H1 (cell line): ENCODE measurements at regions not wholly inside any gene's neighbourhood (a gene's known extent, or its start where the extent isn't known, plus 50 kb on each side); places are given as distances from the start of the nearest gene placed in this dataset.

Experiments
- CTCF ChIA-PET: fragments of 300-600 bp; sonication (Branson Sonifier 250); formaldehyde crosslinking; loops from one replicate; lab custom pipeline; 2021; ENCODE audit not compliant: partially characterized antibody; lab: Charles Lee
- POLR2A ChIA-PET: fragments of 300-600 bp; sonication (Branson Sonifier 250); formaldehyde crosslinking; loops from one replicate; lab custom pipeline; 2021; ENCODE audit warnings: inconsistent platforms; ENCODE audit not compliant: partially characterized antibody; lab: Charles Lee
- DNase-seq, 2 experiments: peaks; one replicate each; pipeline versions ENCODE4 v3.0.0 to v3.0.0-alpha.2; 2010 to 2022; ENCODE audit warnings: low spot score in 2 of 2, low read depth in 1 of 2, mixed read lengths in 1 of 2
- FAIRE-seq: peaks from 2 replicates; lab custom pipeline; 2011; peaks lifted over from hg19 to GRCh38; lab: Jason Lieb, UNC
- H2AFZ ChIP-seq: 2 replicates; pipeline ENCODE4 v1.8.1; 2012; ENCODE audit warnings: low read length, inconsistent platforms
- H2AK5ac ChIP-seq: 2 replicates; pipeline ENCODE4 v1.6.1; 2013; ENCODE audit warnings: low read depth, low read length
- H2BK120ac ChIP-seq: replicated peaks from 2 replicates; pipeline ENCODE3; 2013; ENCODE audit warnings: low read depth, low read length, inconsistent platforms
- H2BK12ac ChIP-seq: 2 replicates; pipeline ENCODE4 v1.6.1; 2013; ENCODE audit warnings: low read depth, low read length
- H2BK15ac ChIP-seq: 2 replicates; pipeline ENCODE4 v1.6.1; 2013; ENCODE audit warnings: low read length
- H2BK20ac ChIP-seq: 2 replicates; pipeline ENCODE4 v1.6.1; 2013; ENCODE audit warnings: low read length
- H2BK5ac ChIP-seq: 2 replicates; pipeline ENCODE4 v1.6.1; 2013; ENCODE audit warnings: low read depth, low read length
- H3K14ac ChIP-seq: 2 replicates; pipeline ENCODE4 v1.6.1; 2013; ENCODE audit warnings: inconsistent platforms; ENCODE audit not compliant: insufficient read length
- H3K18ac ChIP-seq: 2 replicates; pipeline ENCODE4 v1.6.1; 2013; ENCODE audit warnings: low read length; ENCODE audit errors: extremely low read depth
- H3K23ac ChIP-seq: 2 replicates; pipeline ENCODE4 v1.6.1; 2013; ENCODE audit warnings: inconsistent platforms; ENCODE audit not compliant: insufficient read length
- H3K23me2 ChIP-seq: 2 replicates; pipeline ENCODE4 v1.6.1; 2013; ENCODE audit warnings: low read depth, low read length
- H3K27ac ChIP-seq: 2 replicates; pipeline ENCODE4 v1.6.1; 2011; ENCODE audit warnings: low read depth, low read length, inconsistent platforms
- H3K27me3 ChIP-seq, 4 experiments: replicated peaks in 1 of 4; 1 replicate in 1 of 4; 2 replicates in 3 of 4; pipeline versions ENCODE4 v1.6.1 to v1.8.1; 2011 to 2013; ENCODE audit warnings: low read length in 3 of 4, mild to moderate bottlenecking in 3 of 4, inconsistent platforms in 2 of 4, mixed read lengths in 2 of 4, moderate library complexity in 1 of 4; ENCODE audit not compliant: control insufficient read depth in 3 of 4, insufficient read depth in 3 of 4; ENCODE audit errors: extremely low read depth in 1 of 4
- H3K36me3 ChIP-seq, 4 experiments: 2 replicates each; pipeline versions ENCODE4 v1.6.1 to v1.8.1; 2011 to 2013; ENCODE audit warnings: mild to moderate bottlenecking in 4 of 4, low read length in 3 of 4, moderate library complexity in 2 of 4, control low read depth in 1 of 4, inconsistent platforms in 1 of 4; ENCODE audit not compliant: insufficient read depth in 4 of 4, control insufficient read depth in 2 of 4
- H3K4ac ChIP-seq: replicated peaks from 2 replicates; pipeline ENCODE3; 2013; ENCODE audit warnings: low read length, low read depth, mixed read lengths, inconsistent platforms; ENCODE audit not compliant: insufficient read length
- H3K4me1 ChIP-seq, 4 experiments: replicated peaks in 1 of 4; 1 replicate in 1 of 4; 2 replicates in 3 of 4; pipeline versions ENCODE4 v1.6.1 to v1.8.1; 2011 to 2013; ENCODE audit warnings: low read length in 3 of 4, inconsistent platforms in 2 of 4, mixed read lengths in 1 of 4; ENCODE audit not compliant: insufficient read depth in 4 of 4, control insufficient read depth in 3 of 4
- H3K4me2 ChIP-seq, 2 experiments: 2 replicates each; pipeline versions ENCODE4 v1.6.1 to v1.8.1; 2011 to 2013; ENCODE audit warnings: low read depth in 2 of 2, low read length in 2 of 2, control low read depth in 1 of 2, inconsistent platforms in 1 of 2, mild to moderate bottlenecking in 1 of 2; ENCODE audit not compliant: insufficient read depth in 1 of 2
- H3K4me3 ChIP-seq, 4 experiments: fragments of 200-600, 300-600 bp in 1 of 4; sonication (generic), shearing (Covaris generic), sonication (Bioruptor Twin) in 1 of 4; 2 replicates each; pipeline versions ENCODE4 v1.5.1 to v1.8.1; 2011 to 2016; ENCODE audit warnings: low read length in 4 of 4, low read depth in 3 of 4, control low read depth in 2 of 4, inconsistent platforms in 2 of 4, mild to moderate bottlenecking in 2 of 4, mixed read lengths in 1 of 4, moderate library complexity in 1 of 4; ENCODE audit not compliant: insufficient read depth in 2 of 4; ENCODE audit errors: extremely low read depth in 1 of 4
- H3K56ac ChIP-seq: replicated peaks from 2 replicates; pipeline ENCODE3; 2013; ENCODE audit warnings: low read depth, mild to moderate bottlenecking, mixed read lengths, low read length, inconsistent platforms; ENCODE audit not compliant: insufficient read length
- H3K79me1 ChIP-seq: 2 replicates; pipeline ENCODE4 v1.6.1; 2013; ENCODE audit warnings: low read depth, low read length, control low read depth
- H3K79me2 ChIP-seq, 2 experiments: 2 replicates each; pipeline versions ENCODE4 v1.6.1 to v1.8.1; 2012 to 2013; ENCODE audit warnings: low read length in 2 of 2, mild to moderate bottlenecking in 2 of 2, inconsistent platforms in 1 of 2; ENCODE audit not compliant: insufficient read depth in 2 of 2, control insufficient read depth in 1 of 2
- H3K9ac ChIP-seq, 4 experiments: replicated peaks in 1 of 4; 1 replicate in 1 of 4; 2 replicates in 3 of 4; pipeline versions ENCODE4 v1.6.1 to v1.8.1; 2011 to 2013; ENCODE audit warnings: low read depth in 3 of 4, low read length in 3 of 4, control low read depth in 2 of 4, mild to moderate bottlenecking in 2 of 4, moderate library complexity in 2 of 4, inconsistent platforms in 1 of 4; ENCODE audit errors: extremely low read depth in 1 of 4
- H3K9me3 ChIP-seq, 2 experiments: 2 replicates each; pipeline versions ENCODE4 v1.6.1 to v1.8.1; 2012 to 2013; ENCODE audit warnings: mild to moderate bottlenecking in 2 of 2, moderate library complexity in 2 of 2, control low read depth in 1 of 2, inconsistent platforms in 1 of 2, low read depth in 1 of 2, low read length in 1 of 2, mixed read lengths in 1 of 2; ENCODE audit not compliant: insufficient read depth in 2 of 2
- H4K20me1 ChIP-seq, 2 experiments: replicated peaks in 1 of 2; 2 replicates each; pipeline versions ENCODE3 to v1.8.1; 2011 to 2013; ENCODE audit warnings: inconsistent platforms in 2 of 2, low read length in 2 of 2, mild to moderate bottlenecking in 1 of 2; ENCODE audit not compliant: insufficient read depth in 2 of 2, control insufficient read depth in 1 of 2
- H4K5ac ChIP-seq: 2 replicates; pipeline ENCODE4 v1.6.1; 2013; ENCODE audit warnings: low read length, low read depth, mixed read lengths, inconsistent platforms; ENCODE audit not compliant: insufficient read length
- H4K8ac ChIP-seq: 2 replicates; pipeline ENCODE4 v1.8.0; 2013; ENCODE audit warnings: mild to moderate bottlenecking, moderate library complexity, low read length, inconsistent platforms; ENCODE audit not compliant: insufficient read depth; ENCODE audit errors: extremely low read depth
- H4K91ac ChIP-seq: replicated peaks from 2 replicates; pipeline ENCODE3; 2013; ENCODE audit warnings: low read length, mixed read lengths, inconsistent platforms; ENCODE audit not compliant: insufficient read length
- CBX5 ChIP-seq: fragments of 300-800, 300-1000 bp; sonication (generic); IDR thresholded peaks from 2 replicates; pipeline ENCODE4 v1.7.1; 2016; ENCODE audit warnings: antibody characterized with exemption, low read length, low read depth
- E2F6 ChIP-seq: IDR thresholded peaks from 2 replicates; pipeline ENCODE4 v1.6.1; 2012; ENCODE audit warnings: inconsistent platforms
- EP300 ChIP-seq, 2 experiments: IDR thresholded peaks; 1 replicate in 1 of 2; 2 replicates in 1 of 2; pipeline ENCODE4 v1.6.1; 2011 to 2012; ENCODE audit warnings: low read depth in 2 of 2, low read length in 2 of 2, mild to moderate bottlenecking in 2 of 2, borderline replicate concordance in 1 of 2, inconsistent platforms in 1 of 2, moderate library complexity in 1 of 2
- FOSL1 ChIP-seq: IDR thresholded peaks from 2 replicates; pipeline ENCODE4 v1.6.1; 2011; ENCODE audit warnings: mild to moderate bottlenecking, low read depth, low read length, moderate library complexity; ENCODE audit not compliant: insufficient read depth
- GTF2F1 ChIP-seq: IDR thresholded peaks from 2 replicates; pipeline ENCODE4 v1.6.1; 2012; ENCODE audit warnings: low read depth, low read length, improper control_type of control experiment, borderline replicate concordance
- KDM4A ChIP-seq: IDR thresholded peaks from one replicate; pipeline ENCODE4 v1.7.1; 2012; ENCODE audit warnings: low read depth, mild to moderate bottlenecking, moderate library complexity, low read length, inconsistent platforms; ENCODE audit not compliant: severe bottlenecking
- KDM5A ChIP-seq: fragments of 200-600 bp; IDR thresholded peaks from 2 replicates; pipeline ENCODE4 v1.7.1; 2012; ENCODE audit warnings: mild to moderate bottlenecking, low read length, inconsistent platforms, mixed read lengths
- MAFK ChIP-seq: IDR thresholded peaks from 2 replicates; pipeline ENCODE4 v1.6.1; 2012; ENCODE audit warnings: low read depth, mild to moderate bottlenecking, improper control_type of control experiment, low read length
- RXRA ChIP-seq: IDR thresholded peaks from 2 replicates; pipeline ENCODE4 v1.6.1; 2011; ENCODE audit warnings: low read depth, mild to moderate bottlenecking, low read length, moderate library complexity; ENCODE audit not compliant: insufficient read depth
- SUZ12 ChIP-seq: fragments of 200-600 bp; sonication (generic); IDR thresholded peaks from 2 replicates; pipeline ENCODE4 v1.6.1; 2012; ENCODE audit warnings: mild to moderate bottlenecking, inconsistent platforms, low read length, moderate library complexity, mixed read lengths
- ZNF274 ChIP-seq: IDR thresholded peaks from 2 replicates; pipeline ENCODE4 v1.7.0; 2012; ENCODE audit warnings: low read length, borderline replicate concordance; ENCODE audit errors: extremely low read depth
- WGBS, 2 experiments: shearing (Covaris generic) in 1 of 2; methylation state at CpG; one replicate each; pipeline versions ENCODE4 v1.1.6 to v1.1.7; 2013 to 2015; ENCODE audit warnings: low lambda C conversion rate in 2 of 2, mixed read lengths in 2 of 2, inconsistent platforms in 1 of 2, low coverage in 1 of 2, missing lambda C conversion rate in 1 of 2; ENCODE audit not compliant: insufficient replicate concordance in 2 of 2, insufficient coverage in 1 of 2, insufficient read length in 1 of 2; ENCODE audit errors: extremely low coverage in 1 of 2, missing lambda C conversion rate in 1 of 2; 5-methylcytosine and 5-hydroxymethylcytosine counted together

GRCh38 chr10:131652438-131653139 lies 248.2 kb upstream of the PPP2R2D start:
- Histone ChIP-seq H2AFZ (no peak overlapping the region), H4K5ac (no peak overlapping the region), H2AK5ac (0 out of 2 replicates have a peak overlapping the region, but pooled peaks have one; percentile 19), H4K20me1 (no peaks in the 10 kb centered on the region), H2BK5ac (peak overlapping the region; percentile 71; the same call in 1 of the 2 replicates), H3K56ac (no peak overlapping the region), H3K23me2 (peaks cover 3% of the 10 kb centered on the region; the same call in 1 of the 2 replicates), H3K4me2 (peak overlapping the region in 1 of 2 experiments; percentile 58; a peak in 2 of 4 replicates), H3K27ac (no peak overlapping the region), H3K9ac (no peak overlapping the region), H2BK20ac (peak overlapping the region; percentile 72; the same call in 1 of the 2 replicates), H3K18ac (no peak overlapping the region), H3K79me2 (no peaks in the 10 kb centered on the region), H3K27me3 (no peaks in the 10 kb centered on the region; a peak in 2 of 7 replicates), H2BK12ac (peak overlapping the region; percentile 92; the same call in 1 of the 2 replicates), H4K8ac (no peak overlapping the region), H3K14ac (no peak overlapping the region), H3K23ac (no peak overlapping the region), H4K91ac (no peak overlapping the region), H3K4ac (no peak overlapping the region), H3K9me3 (no peaks in the 10 kb centered on the region), H2BK15ac (peak overlapping the region; percentile 67; the same call in 1 of the 2 replicates), H3K4me1 (peaks cover 6 to 30% (median 18%) of the 10 kb centered on the region in 4 experiments), H3K36me3 (no peaks in the 10 kb centered on the region), H3K4me3 (no peak overlapping the region), H2BK120ac (no peak overlapping the region), H3K79me1 (no peaks in the 10 kb centered on the region)
- WGBS, 2 experiments = 83% methylated on average over 21 of the region's 22 CpGs; no CpG with 5 or more reads in 1 of the 2 experiments
- DNase-seq = peak in 1 of 2 experiments; percentile 49
- CTCF ChIA-PET = interaction anchor here (0.8 to 1.6 kb wide), 5 partner anchors 13 to 199 kb away, joined by 3 to 6 read pairs (median 3); no protein-coding TSS in a partner anchor
- no peak for FAIRE-seq
- POLR2A ChIA-PET = interaction anchor here (1.1 kb wide), 1 partner anchor 12 kb away, joined by 4 read pairs; no protein-coding TSS in a partner anchor
- no peak for TF ChIP-seq EP300 (IDR thresholded peaks at IDR 0.05; ENCODE audit: borderline replicate concordance in 1 of 2, low read depth in 2 of 2, low read length in 2 of 2)
- no peak for TF ChIP-seq MAFK
- no peak for TF ChIP-seq SUZ12
- no peak for TF ChIP-seq RXRA
- no peak for TF ChIP-seq KDM4A
- TF ChIP-seq ZNF274 = no peak
- no peak for TF ChIP-seq GTF2F1
- TF ChIP-seq CBX5 = no peak
- TF ChIP-seq E2F6 = no peak
- TF ChIP-seq KDM5A = no peak
- TF ChIP-seq FOSL1 = no peak
